Glomerular visceral epithelial cell (primary cell): ENCODE measurements at regions not wholly inside any gene's neighbourhood (a gene's known extent, or its start where the extent isn't known, plus 50 kb on each side); places are given as distances from the start of the nearest gene placed in this dataset.

Experiments
- DNase-seq: peaks from one replicate; pipeline ENCODE4 v3.0.0-alpha.2; 2016; ENCODE audit errors: extremely low spot score

DNA sequence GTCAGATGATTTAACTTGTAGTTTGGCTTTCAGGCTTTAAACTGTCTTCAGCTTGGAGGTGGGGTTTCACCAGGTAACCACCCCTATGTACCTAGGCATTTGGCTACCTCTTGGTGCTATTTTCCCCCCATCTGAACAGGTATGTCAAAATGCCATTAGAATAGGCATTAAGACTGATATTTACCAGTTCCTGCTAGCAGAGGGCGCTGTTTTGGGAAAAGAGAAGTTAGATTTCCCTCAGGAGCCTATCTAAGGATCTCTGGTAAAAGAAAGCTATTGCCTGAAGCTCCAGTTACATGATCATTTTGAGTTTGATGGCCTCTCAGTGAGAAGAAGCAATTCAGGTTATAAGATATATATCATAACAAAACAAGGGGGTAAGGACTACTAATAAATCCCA, 879.1 kb downstream of the SH3BGRL start:
- DNase-seq = no peak

DNA sequence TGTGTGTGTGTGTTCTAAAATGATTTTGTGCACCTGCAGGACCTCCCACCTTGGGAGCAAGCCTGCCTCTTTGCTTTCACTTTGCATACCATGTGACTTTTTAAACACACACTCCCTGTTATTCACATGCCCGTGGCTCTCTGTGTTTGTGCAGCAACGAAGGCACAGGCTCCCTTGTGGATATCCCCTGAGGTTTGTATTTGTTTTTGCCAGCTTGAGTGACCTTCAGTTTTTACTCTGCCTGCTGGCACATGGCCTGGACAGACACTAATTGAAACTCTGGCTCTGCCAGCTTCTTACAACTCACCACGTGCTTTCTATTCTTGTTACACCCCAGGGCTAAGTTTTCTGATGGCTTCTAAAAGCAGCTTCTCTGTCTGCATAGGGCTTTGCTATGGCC, 885.8 kb downstream of the SH3BGRL start:
- DNase-seq = no peak

DNA sequence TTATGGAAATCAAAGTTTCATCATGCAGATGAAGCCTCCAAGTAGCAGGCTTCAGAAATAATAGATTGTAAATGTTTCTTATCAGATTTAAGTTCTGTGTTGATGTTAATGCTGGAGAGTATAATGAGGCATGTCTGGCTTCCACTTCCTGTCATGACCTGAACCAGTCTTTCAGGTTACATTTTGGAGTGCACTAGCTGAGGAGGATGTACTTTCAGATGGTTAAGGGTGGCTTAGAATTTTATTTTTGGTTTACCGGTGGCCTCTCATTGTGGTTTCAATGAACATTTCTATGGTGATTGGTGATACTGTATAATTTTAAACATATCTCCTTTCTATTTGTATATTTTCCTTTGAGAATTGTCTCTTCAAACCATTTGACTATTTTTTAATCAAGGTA, 890.4 kb downstream of the SH3BGRL start:
- DNase-seq = no peak

DNA sequence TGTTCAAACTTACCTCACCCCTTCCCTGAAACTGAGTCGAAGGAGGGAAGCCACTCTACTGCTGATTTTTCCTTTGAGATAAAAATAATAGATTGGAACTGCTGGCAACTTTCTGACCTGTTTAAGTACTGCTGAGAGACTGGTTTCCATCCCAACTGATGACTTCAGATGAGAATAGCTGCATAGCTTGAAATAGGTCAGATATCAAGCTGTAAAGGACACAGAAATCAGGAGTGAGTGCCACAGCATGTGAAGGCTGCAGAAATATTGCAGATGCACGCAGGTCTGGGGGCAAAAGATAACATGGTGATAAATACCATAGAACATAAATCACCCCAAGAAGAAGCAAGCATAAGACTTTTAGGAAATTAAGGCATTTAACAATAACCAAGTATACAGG, 923.2 kb downstream of the SH3BGRL start:
- DNase-seq = no peak

DNA sequence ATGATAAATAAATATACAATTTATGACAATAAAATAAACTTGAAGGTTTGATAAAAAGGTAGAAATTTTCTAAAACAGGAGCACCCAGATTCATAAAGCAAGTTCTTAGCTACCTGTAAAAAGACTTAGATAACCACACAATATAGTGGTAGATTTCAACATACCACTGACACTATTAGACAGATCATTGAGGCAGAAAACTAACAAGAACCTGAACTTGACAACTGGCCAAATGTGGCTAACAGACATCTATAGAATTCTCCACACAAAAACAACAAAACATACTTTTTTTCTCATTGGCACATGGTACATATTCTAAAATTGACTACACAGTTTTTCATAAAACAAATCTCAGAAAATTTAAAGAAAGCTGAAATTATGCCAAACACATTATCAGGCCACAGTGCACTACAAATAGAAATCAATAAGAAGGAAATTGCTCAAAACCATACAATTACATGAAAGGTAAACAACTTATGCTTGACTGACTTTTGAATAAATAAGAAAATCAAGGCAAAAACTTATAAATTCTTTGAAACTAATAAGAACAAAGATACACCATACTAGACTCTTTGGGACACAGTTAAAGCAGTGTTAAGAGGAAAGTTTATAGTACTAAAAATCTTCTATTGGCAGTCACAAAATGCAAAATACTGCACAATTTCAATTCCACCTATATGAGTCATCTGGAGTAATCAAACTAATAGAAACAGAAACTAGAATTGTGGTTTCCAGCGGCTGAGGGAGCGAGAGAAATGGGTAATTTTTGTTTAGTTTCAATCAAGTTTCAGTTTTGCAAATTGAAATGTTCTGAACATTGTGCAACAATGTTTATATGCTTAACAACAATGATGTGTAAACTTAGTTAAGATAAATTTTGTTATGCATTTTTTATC, 925.6 kb downstream of the SH3BGRL start:
- no peak for DNase-seq

DNA sequence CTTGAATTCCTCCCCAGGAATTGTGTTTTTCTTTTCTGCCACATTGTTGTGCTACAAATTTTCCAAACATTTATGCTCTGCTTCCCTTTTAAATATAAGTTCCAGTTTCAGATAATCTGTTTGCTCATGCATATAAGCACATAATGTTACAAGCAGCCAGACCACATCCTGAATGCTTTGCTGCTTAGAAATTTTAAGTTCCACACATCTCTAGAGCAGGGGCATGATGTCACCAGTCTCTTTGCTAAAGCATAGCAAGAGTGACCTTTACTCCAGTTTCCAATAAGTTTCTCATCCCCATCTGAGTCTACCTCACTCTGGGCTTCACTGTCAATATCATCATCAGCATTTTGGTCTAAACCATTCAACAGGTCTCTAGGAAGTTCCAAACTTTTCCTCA, 932.5 kb downstream of the SH3BGRL start:
- DNase-seq = peak; percentile 0

DNA sequence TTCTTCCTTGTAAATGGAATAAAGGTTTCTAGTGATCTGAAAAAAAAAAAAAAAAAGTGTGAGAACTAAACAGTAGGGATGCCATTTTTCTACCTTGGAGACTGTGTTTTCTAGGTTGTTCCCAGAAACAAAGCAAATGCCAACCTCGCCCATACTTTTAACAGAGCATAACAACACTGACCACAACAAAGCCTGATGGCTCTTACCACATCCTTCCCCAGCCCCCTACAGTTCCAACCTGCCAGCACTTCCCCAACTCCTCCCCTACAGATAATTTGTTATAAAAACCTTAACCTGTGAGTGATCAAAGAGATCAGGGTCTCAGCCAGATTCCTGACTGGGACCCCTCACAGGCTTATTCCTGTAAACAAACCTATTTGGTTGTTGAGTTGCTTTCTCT, 940.0 kb downstream of the SH3BGRL start:
- no peak for DNase-seq

DNA sequence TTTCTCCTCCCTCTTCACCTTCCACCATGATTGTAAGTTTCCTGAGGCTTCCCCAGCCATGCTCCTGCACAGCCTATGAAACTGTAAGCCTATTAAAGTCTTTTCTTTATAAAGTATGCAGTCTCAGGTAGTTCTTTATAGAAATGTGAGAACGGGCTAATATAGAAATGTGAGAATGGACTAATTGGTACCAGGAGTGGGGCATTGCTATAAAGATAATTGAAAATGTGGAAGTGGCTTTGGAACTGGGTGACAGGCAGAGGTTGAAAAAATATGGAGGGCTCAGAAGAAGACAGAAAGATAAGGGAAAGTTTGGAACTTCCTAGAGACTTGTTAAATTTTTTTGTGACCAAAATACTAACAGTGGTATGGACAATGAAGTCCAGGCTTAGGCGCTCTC, 959.3 kb downstream of the SH3BGRL start:
- no peak for DNase-seq

DNA sequence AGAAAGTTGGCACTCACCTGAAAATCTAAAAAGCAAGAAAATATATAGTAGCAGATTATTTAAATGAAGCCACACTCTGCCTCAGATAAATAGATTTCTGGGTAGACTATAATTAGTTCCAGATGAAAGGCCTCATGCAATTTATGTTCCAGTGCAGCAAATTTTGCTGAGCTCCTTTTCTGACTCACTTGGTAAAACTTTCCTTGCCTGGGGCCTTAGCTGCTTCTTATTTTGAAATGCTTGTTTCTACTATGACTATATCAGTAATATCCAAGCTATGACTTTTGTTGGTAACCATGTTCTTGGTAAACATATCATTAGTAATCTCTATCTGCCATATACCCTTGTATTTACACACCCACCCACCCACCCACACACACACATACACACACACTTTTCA, 961.8 kb downstream of the SH3BGRL start:
- no peak for DNase-seq

DNA sequence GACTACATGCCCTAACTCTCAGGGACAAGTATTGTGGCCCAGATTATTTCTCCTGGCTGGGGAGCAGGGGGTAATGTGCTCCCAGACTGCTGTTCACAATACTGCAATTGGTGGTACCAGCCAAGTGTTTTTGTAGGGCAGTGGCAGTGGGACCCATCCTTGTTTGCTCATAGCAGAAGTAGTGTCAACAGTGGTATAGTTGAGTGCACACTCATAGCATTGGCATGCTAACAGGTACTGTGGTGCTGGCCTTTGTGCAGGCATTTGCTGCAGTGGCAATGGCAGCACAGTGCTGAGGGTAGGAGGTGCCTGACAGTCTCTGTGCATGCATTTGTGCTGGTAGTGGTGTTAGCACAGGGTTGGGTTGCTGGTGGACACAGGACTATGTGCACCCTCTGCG, 995.0 kb downstream of the SH3BGRL start:
- no peak for DNase-seq

DNA sequence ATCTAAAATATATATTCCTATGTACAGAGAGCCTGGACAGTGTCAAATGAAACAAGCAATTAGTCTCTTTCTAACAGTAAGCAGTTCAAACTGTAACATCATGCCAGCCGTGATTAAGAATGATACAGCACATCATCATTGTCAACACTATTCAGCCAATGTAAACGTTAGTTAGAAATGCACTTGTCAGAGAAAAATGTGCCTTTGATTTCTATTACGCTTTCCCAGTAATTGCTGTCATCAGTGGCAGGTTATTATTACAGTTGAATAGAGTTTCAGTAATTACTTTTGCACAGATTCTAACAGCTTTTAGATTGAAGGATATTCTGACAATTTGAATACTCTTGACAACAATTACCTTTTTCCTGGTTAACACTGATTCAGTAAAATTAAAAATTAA, 1007.1 kb downstream of the SH3BGRL start:
- no peak for DNase-seq

DNA sequence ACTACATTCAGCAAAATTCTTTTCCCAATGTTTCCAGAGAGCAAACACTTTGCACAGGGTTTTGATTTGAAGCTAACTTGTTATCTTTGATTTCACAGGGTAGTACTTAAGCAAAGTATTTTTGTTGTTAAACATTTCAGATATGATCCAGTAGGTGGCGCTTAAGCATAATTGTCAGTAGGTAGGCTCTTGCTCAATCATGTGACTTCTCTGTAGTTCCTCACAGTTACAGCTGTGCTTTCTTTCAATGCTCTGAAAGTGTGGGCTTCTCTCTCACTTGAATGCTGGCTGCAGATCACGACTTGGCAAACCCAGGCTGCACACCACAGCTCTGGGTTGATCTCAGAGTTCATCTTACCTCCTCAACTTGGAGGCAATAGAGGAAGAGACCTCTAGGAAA, 1016.5 kb downstream of the SH3BGRL start:
- no peak for DNase-seq

DNA sequence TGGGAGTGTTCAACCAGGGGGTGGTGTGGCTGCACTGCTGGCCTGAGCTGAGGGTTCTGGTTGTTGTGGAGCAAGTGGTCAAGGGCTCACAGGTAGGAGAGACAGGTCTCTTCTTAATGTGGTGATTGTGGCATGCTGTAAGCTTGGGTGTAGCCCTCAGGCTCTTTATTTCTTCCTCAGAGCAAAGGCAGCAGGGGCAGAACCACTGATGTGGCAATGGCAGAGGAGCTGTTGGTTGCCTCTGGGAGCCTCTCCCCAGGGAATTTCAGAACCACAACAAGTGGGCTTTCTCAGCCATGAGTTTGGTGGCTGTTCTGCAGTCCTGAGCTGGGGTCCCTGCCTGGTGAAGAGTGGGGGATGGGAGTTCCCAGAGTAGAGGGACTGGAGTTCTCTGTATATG, 1017.2 kb downstream of the SH3BGRL start:
- DNase-seq = no peak

DNA sequence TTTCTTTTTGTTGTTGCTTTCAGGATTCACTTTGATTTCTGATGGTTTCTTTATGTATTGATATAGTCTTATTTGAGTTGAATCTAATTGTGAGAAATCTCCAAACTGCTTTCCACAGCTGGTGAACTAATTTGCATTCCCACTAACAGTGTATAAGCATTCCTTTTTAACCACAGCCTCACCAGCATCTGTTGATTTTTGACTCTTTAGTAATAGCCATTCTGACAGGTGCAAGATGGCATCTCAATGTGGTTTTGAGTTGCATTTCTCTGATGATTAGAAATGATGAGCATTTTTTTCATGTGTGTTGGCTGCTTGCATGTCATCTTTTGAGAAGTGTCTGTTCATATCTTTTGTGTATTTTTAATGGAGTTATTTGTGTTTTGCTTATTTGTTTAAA, 1023.1 kb downstream of the SH3BGRL start:
- DNase-seq = no peak

DNA sequence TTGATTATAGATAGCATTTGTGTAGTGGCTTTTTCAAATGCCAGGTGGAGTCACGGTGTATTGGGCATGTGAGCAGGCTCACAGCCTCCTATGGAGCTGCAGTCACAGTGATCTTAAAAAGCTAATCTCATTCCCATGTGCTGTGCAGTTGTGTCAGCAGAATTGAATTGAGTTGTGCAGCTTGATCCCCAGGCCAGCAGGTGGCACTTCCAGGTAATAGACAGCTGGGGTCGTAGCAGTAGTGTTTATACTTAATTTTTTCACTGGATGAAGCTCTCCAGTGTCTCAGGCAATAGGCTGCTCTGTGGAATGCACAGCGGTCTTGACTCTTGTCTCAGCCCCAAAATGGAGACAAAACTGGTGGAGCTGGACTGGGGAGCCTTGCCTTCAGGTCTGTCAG, 1028.1 kb downstream of the SH3BGRL start:
- no peak for DNase-seq

DNA sequence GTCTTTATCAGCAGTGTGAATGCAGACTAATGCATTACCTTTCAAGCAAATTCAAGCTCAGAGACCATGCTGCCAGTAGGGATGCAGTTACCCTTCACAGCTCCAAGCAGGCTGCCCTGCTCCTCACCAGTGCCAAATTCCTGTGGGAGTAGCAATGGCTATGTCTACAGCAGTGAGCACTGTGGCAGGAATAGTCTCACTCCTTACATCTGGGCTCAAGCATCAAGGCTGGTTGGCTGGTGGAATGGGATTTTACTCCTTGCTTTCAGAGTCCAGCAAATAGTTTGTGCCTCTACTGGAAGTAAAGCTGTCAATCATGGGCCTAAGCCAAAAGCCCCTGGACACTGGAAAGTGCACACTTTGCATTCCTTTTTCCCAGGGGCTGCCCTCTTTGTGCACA, 1030.8 kb downstream of the SH3BGRL start:
- DNase-seq = no peak

DNA sequence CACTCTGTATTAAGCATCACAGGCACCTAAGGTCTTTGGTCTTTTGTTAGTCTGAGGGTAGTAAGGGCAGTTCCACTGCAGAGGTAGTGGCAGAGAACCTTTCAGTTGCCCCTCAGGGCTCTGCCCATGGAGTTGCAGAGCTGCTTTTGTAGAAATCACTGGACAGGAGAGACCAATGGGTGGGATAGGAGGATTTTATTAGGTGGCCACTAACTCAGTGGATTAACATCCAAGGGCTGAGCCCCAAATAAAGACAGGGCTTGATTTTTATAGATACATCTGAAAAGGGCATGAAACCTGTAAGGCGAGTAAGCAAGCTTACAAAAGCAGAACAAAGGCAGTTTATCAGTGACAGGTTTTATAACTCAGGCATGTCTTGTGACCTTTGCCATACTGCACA, 1035.4 kb downstream of the SH3BGRL start:
- no peak for DNase-seq
